GM23338 (cell line): ENCODE measurements at regions not wholly inside any gene's neighbourhood (a gene's known extent, or its start where the extent isn't known, plus 50 kb on each side); places are given as distances from the start of the nearest gene placed in this dataset.

Source experiments
- ATAC-seq: fragments of 200-7000 bp; cut with Tn5 transposase; 3 replicates; pipeline ENCODE4 v1.9.1; 2020
- DNase-seq: peaks from one replicate; pipeline ENCODE4 v3.0.0-alpha.2; 2015; ENCODE audit warnings: low spot score
- H2AFZ ChIP-seq: fragments of 200-600 bp; sonication (generic); 2 replicates; pipeline ENCODE4 v1.8.0; 2016; ENCODE audit warnings: antibody characterized with exemption, mild to moderate bottlenecking, moderate library complexity
- H3F3A ChIP-seq: fragments of 200-600 bp; sonication (generic); replicated peaks from 2 replicates; pipeline ENCODE4 v1.8.0; 2017; ENCODE audit warnings: antibody characterized with exemption, mixed run types, low read depth
- H3K27ac ChIP-seq: fragments of 200-600 bp; sonication (generic); 2 replicates; pipeline ENCODE4 v1.6.1; 2016; ENCODE audit warnings: low read depth
- H3K27me3 ChIP-seq: fragments of 200-600 bp; sonication (generic); 2 replicates; pipeline ENCODE4 v1.8.0; 2016; ENCODE audit warnings: mild to moderate bottlenecking, mixed run types, moderate library complexity; ENCODE audit not compliant: insufficient read depth
- H3K36me3 ChIP-seq: fragments of 200-600 bp; sonication (generic); 2 replicates; pipeline ENCODE4 v1.8.0; 2016; ENCODE audit warnings: mild to moderate bottlenecking; ENCODE audit not compliant: insufficient read depth
- H3K4me1 ChIP-seq: fragments of 200-600 bp; sonication (generic); 2 replicates; pipeline ENCODE4 v1.8.0; 2016; ENCODE audit warnings: mild to moderate bottlenecking, moderate library complexity; ENCODE audit not compliant: insufficient read depth
- H3K4me2 ChIP-seq: fragments of 200-600 bp; sonication (generic); 2 replicates; pipeline ENCODE4 v1.7.1; 2017; ENCODE audit warnings: mixed run types
- H3K4me3 ChIP-seq: fragments of 200-600 bp; sonication (generic); 2 replicates; pipeline ENCODE4 v1.6.1; 2016; ENCODE audit warnings: mixed run types
- H3K79me2 ChIP-seq: fragments of 200-600 bp; sonication (generic); replicated peaks from 2 replicates; pipeline ENCODE4 v1.8.0; 2017; ENCODE audit warnings: mild to moderate bottlenecking; ENCODE audit not compliant: insufficient read depth
- H3K9me2 ChIP-seq: fragments of 200-600 bp; sonication (generic); 2 replicates; pipeline ENCODE4 v1.8.0; 2017; ENCODE audit not compliant: insufficient read depth
- H4K20me1 ChIP-seq: fragments of 200-600 bp; sonication (generic); replicated peaks from 2 replicates; pipeline ENCODE4 v1.8.0; 2017; ENCODE audit warnings: mild to moderate bottlenecking; ENCODE audit not compliant: insufficient read depth
- H3K27ac Mint-ChIP-seq: 2 replicates; pipeline ENCODE4 v1.8.0; 2020; ENCODE audit warnings: inconsistent platforms, mild to moderate bottlenecking, moderate library complexity, mixed read lengths
- H3K27me3 Mint-ChIP-seq: 3 replicates; pipeline ENCODE4 v1.8.0; 2022; ENCODE audit warnings: low read depth, mild to moderate bottlenecking, moderate library complexity, mixed read lengths, inconsistent platforms; ENCODE audit not compliant: insufficient read depth, poor library complexity
- H3K36me3 Mint-ChIP-seq: 3 replicates; pipeline ENCODE4 v1.8.0; 2021; ENCODE audit warnings: low read depth, mild to moderate bottlenecking, inconsistent platforms, moderate library complexity, mixed read lengths
- H3K4me1 Mint-ChIP-seq: 3 replicates; pipeline ENCODE4 v1.8.0; 2020; ENCODE audit warnings: mild to moderate bottlenecking, inconsistent platforms, mixed read lengths
- H3K4me3 Mint-ChIP-seq: 3 replicates; pipeline ENCODE4 v1.8.0; 2021; ENCODE audit warnings: moderate library complexity, mild to moderate bottlenecking, inconsistent platforms, mixed read lengths
- H3K9me3 Mint-ChIP-seq: 3 replicates; pipeline ENCODE4 v1.8.0; 2020; ENCODE audit warnings: moderate library complexity, mild to moderate bottlenecking, inconsistent platforms, mixed read lengths
- CREB1 ChIP-seq: fragments of 250-450 bp; sonication (Bioruptor Pico); IDR thresholded peaks from 2 replicates; pipeline ENCODE4 v1.5.0; 2020; ENCODE audit warnings: low read depth, mild to moderate bottlenecking, moderate library complexity
- CTCF ChIP-seq, 2 experiments: fragments of 200-600 bp in 1 of 2; sonication (generic) in 1 of 2; conservative IDR thresholded peaks; 2 replicates each; pipeline versions ENCODE4 v1.5.1 to v1.6.1; 2016 to 2017; ENCODE audit warnings: antibody characterized with exemption in 2 of 2, low read depth in 2 of 2, mild to moderate bottlenecking in 2 of 2, moderate library complexity in 1 of 2
- ETS1 ChIP-seq: IDR thresholded peaks from 2 replicates; pipeline ENCODE4 v1.6.1; 2016; ENCODE audit warnings: antibody characterized with exemption
- EZH2phosphoT487 ChIP-seq: fragments of 200-600 bp; sonication (generic); IDR thresholded peaks from one replicate; pipeline ENCODE4 v1.8.1; 2018; ENCODE audit warnings: antibody characterized with exemption; ENCODE audit not compliant: unreplicated experiment
- POLR2AphosphoS5 ChIP-seq: IDR thresholded peaks from 2 replicates; pipeline ENCODE4 v1.6.1; 2016; ENCODE audit warnings: antibody characterized with exemption, low read depth
- REST ChIP-seq: IDR thresholded peaks from one replicate; pipeline ENCODE4 v1.6.1; 2018; ENCODE audit warnings: antibody characterized with exemption; ENCODE audit not compliant: unreplicated experiment

DNA sequence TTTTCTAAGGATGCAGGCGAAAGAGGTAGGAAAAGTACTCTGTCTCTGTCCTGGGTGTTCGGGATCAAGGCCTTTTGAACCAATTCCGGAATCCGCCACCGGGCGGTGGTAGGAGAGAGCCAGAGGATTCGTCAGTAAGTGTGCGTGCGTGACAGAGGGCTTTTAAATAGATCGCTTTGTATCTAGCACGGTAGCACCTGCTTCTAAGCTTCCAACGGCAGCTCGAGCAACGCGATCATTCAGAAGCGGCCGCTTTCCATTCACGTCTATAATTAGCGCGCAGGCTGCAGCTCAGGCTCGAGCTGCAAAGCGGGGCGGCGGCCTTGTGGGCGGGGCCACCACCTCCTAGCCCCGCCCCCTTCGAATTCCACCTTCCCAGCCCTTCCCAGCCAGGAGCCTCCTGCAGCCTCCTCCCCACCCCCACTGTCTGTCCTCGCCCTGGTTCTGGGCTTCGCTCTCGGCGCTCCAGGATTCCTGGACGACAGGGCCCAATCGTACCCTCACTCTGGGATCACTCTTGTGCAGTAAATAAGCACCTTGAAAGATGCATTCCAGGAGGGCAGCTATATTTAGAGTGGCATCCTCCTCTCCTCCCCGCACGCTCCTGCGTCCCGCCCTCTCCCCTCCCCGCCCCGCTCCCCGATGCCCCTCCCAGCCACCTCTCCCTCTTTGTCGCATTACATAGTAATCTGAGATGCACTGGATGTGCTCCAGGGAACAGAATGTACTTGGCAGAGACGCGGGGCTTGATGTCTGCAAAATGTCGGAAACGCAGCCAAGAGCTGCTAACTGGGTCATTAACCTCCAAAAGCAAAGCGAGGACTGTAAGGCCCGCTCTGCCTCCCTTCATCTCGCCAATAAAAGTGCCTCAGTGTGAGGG, 224.1 kb upstream of the TPRG1 start:
- Histone ChIP-seq H3K4me1 (peaks cover 14% of the 10 kb centered on the region), H3K27me3 (no peaks in the 10 kb centered on the region), H3K79me2 (no peaks in the 10 kb centered on the region), H3K4me3 (peak overlapping the region; percentile 72), H3K27ac (peak overlapping the region; percentile 98), H4K20me1 (no peaks in the 10 kb centered on the region), H3F3A (no peaks in the 10 kb centered on the region), H2AFZ (peak overlapping the region; percentile 78), H3K4me2 (peak overlapping the region; percentile 77), H3K9me2 (no peaks in the 10 kb centered on the region; the same call in 1 of the 2 replicates), H3K36me3 (no peaks in the 10 kb centered on the region)
- H3K9me3 Mint-ChIP-seq, result no peaks in the 10 kb centered on the region
- TF ChIP-seq REST, result no peak
- TF ChIP-seq CREB1, result peak; percentile 43; the same call in 1 of the 2 replicates
- no peak for TF ChIP-seq EZH2phosphoT487
- peak; percentile 69 for TF ChIP-seq POLR2AphosphoS5
- 0 out of 2 replicates have a peak, but pooled peaks have one; percentile 17 for TF ChIP-seq ETS1
- TF ChIP-seq CTCF (conservative IDR thresholded peaks at IDR 0.05; ENCODE audit: low read depth in 2 of 2), result peak; percentile 30 to 45; a peak in 3 of 4 replicates
- H3K4me1 Mint-ChIP-seq, result peaks cover 19% of the 10 kb centered on the region
- ATAC-seq (peak; percentile 88), DNase-seq (peak; percentile 94)
- peaks cover 2% of the 10 kb centered on the region; the same call in 1 of the 3 replicates for H3K36me3 Mint-ChIP-seq
- peak overlapping the region; percentile 81 for H3K4me3 Mint-ChIP-seq
- peaks cover 5% of the 10 kb centered on the region for H3K27me3 Mint-ChIP-seq
- H3K27ac Mint-ChIP-seq, result peak overlapping the region; percentile 88
